PC-3 (cell line): ENCODE measurements at regions not wholly inside any gene's neighbourhood (a gene's known extent, or its start where the extent isn't known, plus 50 kb on each side); places are given as distances from the start of the nearest gene placed in this dataset.

Source experiments
- EZH2 ChIP-seq: fragments of 300-600 bp; sonication (generic); IDR thresholded peaks from one replicate; pipeline ENCODE4 v1.6.1; 2017; ENCODE audit warnings: antibody characterized with exemption, mild to moderate bottlenecking, low read length; ENCODE audit not compliant: unreplicated experiment
- TF ChIP-seq, protein P1 (sequence below): fragments of 300-600 bp; sonication (generic); conservative IDR thresholded peaks from 2 replicates; pipeline ENCODE4 v1.5.1; 2017; ENCODE audit warnings: antibody characterized with exemption, low read depth, mild to moderate bottlenecking, low read length

- TF ChIP-seq, protein P1, sequence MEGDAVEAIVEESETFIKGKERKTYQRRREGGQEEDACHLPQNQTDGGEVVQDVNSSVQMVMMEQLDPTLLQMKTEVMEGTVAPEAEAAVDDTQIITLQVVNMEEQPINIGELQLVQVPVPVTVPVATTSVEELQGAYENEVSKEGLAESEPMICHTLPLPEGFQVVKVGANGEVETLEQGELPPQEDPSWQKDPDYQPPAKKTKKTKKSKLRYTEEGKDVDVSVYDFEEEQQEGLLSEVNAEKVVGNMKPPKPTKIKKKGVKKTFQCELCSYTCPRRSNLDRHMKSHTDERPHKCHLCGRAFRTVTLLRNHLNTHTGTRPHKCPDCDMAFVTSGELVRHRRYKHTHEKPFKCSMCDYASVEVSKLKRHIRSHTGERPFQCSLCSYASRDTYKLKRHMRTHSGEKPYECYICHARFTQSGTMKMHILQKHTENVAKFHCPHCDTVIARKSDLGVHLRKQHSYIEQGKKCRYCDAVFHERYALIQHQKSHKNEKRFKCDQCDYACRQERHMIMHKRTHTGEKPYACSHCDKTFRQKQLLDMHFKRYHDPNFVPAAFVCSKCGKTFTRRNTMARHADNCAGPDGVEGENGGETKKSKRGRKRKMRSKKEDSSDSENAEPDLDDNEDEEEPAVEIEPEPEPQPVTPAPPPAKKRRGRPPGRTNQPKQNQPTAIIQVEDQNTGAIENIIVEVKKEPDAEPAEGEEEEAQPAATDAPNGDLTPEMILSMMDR, result no peak
- TF ChIP-seq EZH2, result no peak
Observed at GRCh38 chr17:5644065-5644464, 59.8 kb upstream of the NLRP1 start.
